GM12801 (cell line): ENCODE measurements at regions not wholly inside any gene's neighbourhood (a gene's known extent, or its start where the extent isn't known, plus 50 kb on each side); places are given as distances from the start of the nearest gene placed in this dataset.

Source experiments
- CTCF ChIP-seq: IDR thresholded peaks from one replicate; pipeline ENCODE4 v1.5.1; 2011; ENCODE audit warnings: control low read depth; ENCODE audit not compliant: insufficient read length; ENCODE audit errors: extremely low read depth

- TF ChIP-seq CTCF = no peak
These were observed 773.9 kb upstream of the FANCL start for GRCh38 chr2:59015027-59015426.

GRCh38 chr2:59012971-59013370 is 771.8 kb upstream of the FANCL start:
- TF ChIP-seq CTCF = no peak

- TF ChIP-seq CTCF = no peak
These were observed 771.1 kb upstream of the FANCL start for GRCh38 chr2:59012234-59012633.

GRCh38 chr2:59008950-59009349 is 767.8 kb upstream of the FANCL start:
- no peak for TF ChIP-seq CTCF

- TF ChIP-seq CTCF = no peak
These were observed 764.9 kb upstream of the FANCL start for GRCh38 chr2:59005836-59006615.

GRCh38 chr2:59004621-59005020 is 763.5 kb upstream of the FANCL start:
- TF ChIP-seq CTCF = no peak

- TF ChIP-seq CTCF = no peak
These were observed 759.7 kb upstream of the FANCL start for GRCh38 chr2:59000796-59001195.
